ENCODE measurements at regions not wholly inside any gene's neighbourhood (a gene's known extent, or its start where the extent isn't known, plus 50 kb on each side); places are given as distances from the start of the nearest gene placed in this dataset.

DNA sequence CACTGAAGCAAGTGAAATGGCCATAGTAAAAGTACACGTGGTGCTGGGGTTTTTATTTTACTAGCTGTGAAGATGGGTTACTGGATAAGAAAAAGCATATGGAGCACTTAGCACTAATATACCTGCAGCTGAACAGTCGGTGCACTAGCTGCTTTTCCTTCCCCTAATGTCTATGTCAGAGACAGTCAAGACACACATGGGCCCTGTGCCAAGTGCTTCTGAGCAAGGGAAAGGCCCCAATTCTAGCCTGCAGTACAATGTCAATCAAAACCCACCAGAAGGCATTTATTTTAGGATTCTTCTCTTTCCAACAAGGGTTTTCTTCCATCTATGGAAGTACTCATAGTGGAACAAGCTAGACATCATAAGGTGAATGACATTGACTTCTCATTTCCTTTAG, 716.7 kb downstream of the CCSER2 start:
- no peak overlapping the region for H3K4me3 ChIP-seq (ENCODE audit: low read depth, low read length)
- TF ChIP-seq, protein P1, sequence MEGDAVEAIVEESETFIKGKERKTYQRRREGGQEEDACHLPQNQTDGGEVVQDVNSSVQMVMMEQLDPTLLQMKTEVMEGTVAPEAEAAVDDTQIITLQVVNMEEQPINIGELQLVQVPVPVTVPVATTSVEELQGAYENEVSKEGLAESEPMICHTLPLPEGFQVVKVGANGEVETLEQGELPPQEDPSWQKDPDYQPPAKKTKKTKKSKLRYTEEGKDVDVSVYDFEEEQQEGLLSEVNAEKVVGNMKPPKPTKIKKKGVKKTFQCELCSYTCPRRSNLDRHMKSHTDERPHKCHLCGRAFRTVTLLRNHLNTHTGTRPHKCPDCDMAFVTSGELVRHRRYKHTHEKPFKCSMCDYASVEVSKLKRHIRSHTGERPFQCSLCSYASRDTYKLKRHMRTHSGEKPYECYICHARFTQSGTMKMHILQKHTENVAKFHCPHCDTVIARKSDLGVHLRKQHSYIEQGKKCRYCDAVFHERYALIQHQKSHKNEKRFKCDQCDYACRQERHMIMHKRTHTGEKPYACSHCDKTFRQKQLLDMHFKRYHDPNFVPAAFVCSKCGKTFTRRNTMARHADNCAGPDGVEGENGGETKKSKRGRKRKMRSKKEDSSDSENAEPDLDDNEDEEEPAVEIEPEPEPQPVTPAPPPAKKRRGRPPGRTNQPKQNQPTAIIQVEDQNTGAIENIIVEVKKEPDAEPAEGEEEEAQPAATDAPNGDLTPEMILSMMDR (IDR thresholded peaks at IDR 0.05; ENCODE audit: borderline replicate concordance, insufficient read depth, low read depth, low read length), result no peak

- TF ChIP-seq, protein P1 (IDR thresholded peaks at IDR 0.05; ENCODE audit: borderline replicate concordance, insufficient read depth, low read depth, low read length), result no peak
- H3K4me3 ChIP-seq (ENCODE audit: low read depth, low read length), result no peak overlapping the region
These were observed 718.9 kb downstream of the CCSER2 start for GRCh38 chr10:85047170-85047834.

GRCh38 chr10:85047979-85048378, 719.6 kb downstream of the CCSER2 start:
- H3K4me3 ChIP-seq (ENCODE audit: low read depth, low read length), result no peak overlapping the region
- TF ChIP-seq, protein P1 (IDR thresholded peaks at IDR 0.05; ENCODE audit: borderline replicate concordance, insufficient read depth, low read depth, low read length), result no peak

GRCh38 chr10:85048644-85049043, 720.3 kb downstream of the CCSER2 start:
- H3K4me3 ChIP-seq (ENCODE audit: low read depth, low read length), result no peak overlapping the region
- TF ChIP-seq, protein P1 (IDR thresholded peaks at IDR 0.05; ENCODE audit: borderline replicate concordance, insufficient read depth, low read depth, low read length), result no peak

DNA sequence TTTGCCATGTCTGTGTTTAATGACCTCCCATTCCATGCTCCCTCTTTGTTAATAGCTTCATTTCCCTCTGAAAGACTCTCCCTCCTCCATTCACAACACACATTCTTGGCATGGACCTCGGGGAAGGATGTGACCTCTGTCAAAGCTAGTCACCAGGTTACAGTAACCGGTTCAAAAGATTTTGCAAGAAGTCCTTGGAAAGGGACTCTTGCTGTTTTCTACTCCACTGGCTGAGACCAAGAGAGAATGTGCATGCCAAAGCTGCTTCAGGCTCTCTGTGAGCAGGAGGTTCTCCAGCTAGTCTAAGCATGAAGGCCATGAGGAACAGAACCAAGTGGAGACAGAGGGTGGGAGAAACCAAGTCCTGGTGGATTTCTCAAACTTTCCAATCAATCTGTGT, 732.6 kb downstream of the CCSER2 start:
- TF ChIP-seq, protein P1 (IDR thresholded peaks at IDR 0.05; ENCODE audit: borderline replicate concordance, insufficient read depth, low read depth, low read length), result no peak
- no peak overlapping the region for H3K4me3 ChIP-seq (ENCODE audit: low read depth, low read length)

DNA sequence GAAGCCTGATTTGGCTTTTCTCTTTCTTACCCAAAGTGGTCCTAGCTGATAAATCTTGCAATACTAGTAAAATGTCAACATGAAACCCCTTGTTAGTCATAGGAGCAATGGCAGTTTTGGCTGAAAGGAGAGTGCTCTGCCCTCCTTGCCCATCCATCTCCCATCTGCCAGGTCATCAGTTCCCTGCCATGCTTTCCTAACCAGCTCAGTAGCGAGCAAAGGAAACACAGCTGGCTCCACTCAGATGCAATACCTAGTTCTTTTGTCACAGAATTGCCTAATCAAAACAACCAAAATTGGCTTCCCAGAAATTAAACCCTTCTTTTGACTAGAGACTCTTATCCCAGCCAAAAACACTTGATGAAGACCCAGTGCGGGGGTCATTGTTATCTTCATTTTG, 733.0 kb downstream of the CCSER2 start:
- TF ChIP-seq, protein P1 (IDR thresholded peaks at IDR 0.05; ENCODE audit: borderline replicate concordance, insufficient read depth, low read depth, low read length), result no peak
- no peak overlapping the region for H3K4me3 ChIP-seq (ENCODE audit: low read depth, low read length)

- TF ChIP-seq, protein P1 (IDR thresholded peaks at IDR 0.05; ENCODE audit: borderline replicate concordance, insufficient read depth, low read depth, low read length), result no peak
- no peak overlapping the region for H3K4me3 ChIP-seq (ENCODE audit: low read depth, low read length)
These were observed 739.6 kb downstream of the CCSER2 start for GRCh38 chr10:85067955-85068354.
